Tibial nerve (tissue), 4 donors: ENCODE measurements at regions not wholly inside any gene's neighbourhood (a gene's known extent, or its start where the extent isn't known, plus 50 kb on each side); places are given as distances from the start of the nearest gene placed in this dataset.

ENCODE experiments used
- DNase-seq, 2 donors: peaks; one replicate each; pipeline ENCODE4 v3.0.0-alpha.2; 2019; ENCODE audit warnings: low spot score in 2 of 2
- H3K27ac ChIP-seq, 4 donors: fragments of 200-600 bp; sonication (generic) in 3 of 4; one replicate each; pipeline ENCODE4 v1.5.1; 2017 to 2019; ENCODE audit warnings: mild to moderate bottlenecking in 1 of 4
- H3K27me3 ChIP-seq, 2 donors: fragments of 200-600 bp; sonication (generic) in 1 of 2; one replicate each; pipeline versions ENCODE4 v1.5.1 to v1.6.0; 2017 to 2019
- H3K36me3 ChIP-seq, 3 donors: fragments of 200-600 bp; sonication (generic); one replicate each; pipeline ENCODE4 v1.5.1; 2018 to 2019
- H3K4me1 ChIP-seq, 4 donors: fragments of 200-600 bp; sonication (generic) in 3 of 4; one replicate each; pipeline ENCODE4 v1.5.1; 2017 to 2019
- H3K4me3 ChIP-seq, 4 donors: fragments of 200-600 bp; sonication (generic) in 3 of 4; one replicate each; pipeline ENCODE4 v1.5.1; 2017 to 2019; ENCODE audit warnings: mild to moderate bottlenecking in 1 of 4, moderate library complexity in 1 of 4
- H3K9me3 ChIP-seq, 4 donors: fragments of 200-600 bp; sonication (generic) in 3 of 4; one replicate each; pipeline ENCODE4 v1.5.1; 2017 to 2019
- CTCF ChIP-seq, 5 experiments: fragments of 200-600 bp in 3 of 5; fragments of 450-650 bp in 2 of 5; sonication (generic) in 3 of 5; IDR thresholded peaks; one replicate each; pipeline ENCODE4 v1.5.1; 2016 to 2019; ENCODE audit warnings: antibody characterized with exemption in 5 of 5, mild to moderate bottlenecking in 3 of 5, moderate library complexity in 2 of 5
- EP300 ChIP-seq, 2 donors: sonication (generic); formaldehyde crosslinking; IDR thresholded peaks; one replicate each; pipeline ENCODE4 v1.6.1; 2017; ENCODE audit warnings: antibody characterized with exemption in 2 of 2, mild to moderate bottlenecking in 1 of 2
- POLR2A ChIP-seq, 2 donors: fragments of 450-650 bp; IDR thresholded peaks; one replicate each; pipeline ENCODE4 v1.6.1; 2017; ENCODE audit warnings: antibody characterized with exemption in 2 of 2, mild to moderate bottlenecking in 2 of 2, moderate library complexity in 2 of 2
- WGBS, 2 donors: methylation state at CpG; one replicate each; pipeline ENCODE4 v1.1.5; 2018; 5-methylcytosine and 5-hydroxymethylcytosine counted together

GRCh38 chr3:27596921-27597320, 112.7 kb upstream of the SLC4A7 start:
- peaks cover 0 to 34% (median 10%) of the 10 kb centered on the region in 4 donors for H3K4me1 ChIP-seq
- H3K27me3 ChIP-seq: no peaks in the 10 kb centered on the region
- H3K36me3 ChIP-seq: no peaks in the 10 kb centered on the region
- no peaks in the 10 kb centered on the region for H3K9me3 ChIP-seq
- H3K4me3 ChIP-seq: no peak overlapping the region
- peak overlapping the region in 2 of 4 donors; percentile 12 to 32 for H3K27ac ChIP-seq
- TF ChIP-seq POLR2A (IDR thresholded peaks at IDR 0.05) (no peak), CTCF (IDR thresholded peaks at IDR 0.05) (no peak), EP300 (IDR thresholded peaks at IDR 0.05) (no peak)
- 27 to 33% methylated on average over 1 of the region's 1 CpG for WGBS, 2 donors
- no peak for DNase-seq

DNA sequence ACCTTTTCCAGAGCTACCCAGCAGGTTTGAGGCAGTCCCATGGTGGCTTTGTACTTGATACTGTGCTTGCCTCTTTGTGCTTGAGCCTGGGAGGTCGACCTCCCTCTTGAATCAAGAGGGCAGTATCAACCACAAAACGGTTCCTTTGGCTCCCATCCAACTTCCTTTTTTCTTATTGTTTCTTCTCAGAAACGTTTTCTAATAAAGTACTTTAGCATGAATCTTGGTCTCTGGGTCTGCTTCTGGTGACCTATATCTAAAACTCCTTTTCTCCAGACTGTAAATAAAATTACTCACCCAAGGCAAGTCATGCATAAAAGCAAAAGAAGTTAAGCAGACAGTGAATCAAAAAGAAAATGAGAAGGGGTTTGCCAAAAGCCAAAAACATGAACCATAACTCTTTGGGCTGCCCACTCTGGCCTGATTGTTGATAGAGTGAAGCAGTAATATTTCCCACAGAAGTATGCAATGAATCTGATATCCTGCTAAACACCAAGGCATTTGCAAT, 112.2 kb upstream of the SLC4A7 start:
- Histone ChIP-seq H3K27ac (peak overlapping the region in 1 of 4 donors; percentile 12), H3K9me3 (no peaks in the 10 kb centered on the region), H3K4me1 (peaks cover 0 to 39% (median 15%) of the 10 kb centered on the region in 4 donors), H3K4me3 (no peak overlapping the region), H3K36me3 (no peaks in the 10 kb centered on the region), H3K27me3 (no peaks in the 10 kb centered on the region)
- DNase-seq: peak in 1 of 2 donors; percentile 26
- TF ChIP-seq CTCF (IDR thresholded peaks at IDR 0.05): no peak
- WGBS, 2 donors: 1 to 3% methylated on average over 3 of the region's 3 CpGs

DNA sequence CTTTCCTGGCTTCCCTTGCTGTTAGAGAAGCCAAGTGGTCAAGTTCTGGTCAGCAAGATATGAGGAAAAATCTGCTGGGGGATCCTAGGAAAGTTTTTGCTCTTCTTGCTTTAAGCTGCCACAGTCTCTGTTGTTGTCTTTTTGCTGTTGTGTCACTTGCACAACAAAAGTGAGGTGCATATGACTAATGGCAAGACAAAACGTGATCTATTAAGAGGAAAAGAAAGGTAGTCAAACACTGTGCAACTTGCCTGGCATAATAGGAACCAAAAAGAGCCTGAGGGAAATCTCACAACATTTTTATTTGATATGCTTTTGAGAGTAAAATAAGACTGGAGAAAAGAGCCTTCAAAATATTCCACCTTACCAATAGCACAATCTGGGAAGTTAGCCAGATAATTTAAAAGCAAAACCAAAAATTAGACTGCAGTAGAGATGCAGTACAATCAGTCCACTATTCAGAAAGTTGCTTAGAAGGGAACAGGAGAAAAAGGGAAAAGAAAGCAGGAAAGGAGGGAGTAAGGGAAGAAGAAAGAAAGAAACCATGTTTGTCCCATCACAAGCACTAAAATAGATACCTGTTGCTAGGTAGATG, 110.0 kb upstream of the SLC4A7 start:
- TF ChIP-seq CTCF (IDR thresholded peaks at IDR 0.05) (no peak), POLR2A (IDR thresholded peaks at IDR 0.05) (no peak), EP300 (IDR thresholded peaks at IDR 0.05) (no peak)
- Histone ChIP-seq H3K36me3 (no peaks in the 10 kb centered on the region), H3K27ac (peak overlapping the region in 1 of 4 donors; percentile 3), H3K9me3 (no peaks in the 10 kb centered on the region), H3K4me1 (peaks cover 0 to 60% (median 32%) of the 10 kb centered on the region in 4 donors), H3K4me3 (no peak overlapping the region), H3K27me3 (no peaks in the 10 kb centered on the region)
- WGBS, 2 donors: 41% methylated on average over 1 of the region's 1 CpG
- DNase-seq: no peak

DNA sequence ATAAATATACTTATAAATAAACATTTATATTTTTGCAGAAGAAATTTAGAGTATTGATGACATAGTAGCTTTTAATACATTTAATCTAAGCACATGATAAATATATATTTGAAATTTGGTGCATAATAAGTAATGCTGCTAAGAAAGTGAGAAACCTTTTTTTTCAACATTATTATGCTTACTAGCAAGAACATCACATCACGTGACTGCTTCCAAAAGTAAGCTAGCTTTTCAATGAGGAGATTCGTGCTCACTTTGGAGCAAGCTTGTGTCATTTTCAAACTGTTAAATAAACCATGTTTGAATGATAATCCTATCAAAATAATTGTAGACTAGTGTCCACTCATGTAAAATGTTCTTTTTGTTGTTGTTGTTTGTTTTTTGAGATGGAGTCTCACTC, 109.0 kb upstream of the SLC4A7 start:
- H3K36me3 ChIP-seq: no peaks in the 10 kb centered on the region
- no peaks in the 10 kb centered on the region for H3K27me3 ChIP-seq
- peaks cover 0 to 60% (median 32%) of the 10 kb centered on the region in 4 donors for H3K4me1 ChIP-seq
- WGBS, 2 donors: 74 to 84% methylated on average over 2 of the region's 2 CpGs
- no peak for TF ChIP-seq POLR2A (IDR thresholded peaks at IDR 0.05)
- no peak for TF ChIP-seq EP300 (IDR thresholded peaks at IDR 0.05)
- TF ChIP-seq CTCF (IDR thresholded peaks at IDR 0.05): no peak
- no peaks in the 10 kb centered on the region for H3K9me3 ChIP-seq
- H3K27ac ChIP-seq: no peak overlapping the region
- no peak overlapping the region for H3K4me3 ChIP-seq
- no peak for DNase-seq

DNA sequence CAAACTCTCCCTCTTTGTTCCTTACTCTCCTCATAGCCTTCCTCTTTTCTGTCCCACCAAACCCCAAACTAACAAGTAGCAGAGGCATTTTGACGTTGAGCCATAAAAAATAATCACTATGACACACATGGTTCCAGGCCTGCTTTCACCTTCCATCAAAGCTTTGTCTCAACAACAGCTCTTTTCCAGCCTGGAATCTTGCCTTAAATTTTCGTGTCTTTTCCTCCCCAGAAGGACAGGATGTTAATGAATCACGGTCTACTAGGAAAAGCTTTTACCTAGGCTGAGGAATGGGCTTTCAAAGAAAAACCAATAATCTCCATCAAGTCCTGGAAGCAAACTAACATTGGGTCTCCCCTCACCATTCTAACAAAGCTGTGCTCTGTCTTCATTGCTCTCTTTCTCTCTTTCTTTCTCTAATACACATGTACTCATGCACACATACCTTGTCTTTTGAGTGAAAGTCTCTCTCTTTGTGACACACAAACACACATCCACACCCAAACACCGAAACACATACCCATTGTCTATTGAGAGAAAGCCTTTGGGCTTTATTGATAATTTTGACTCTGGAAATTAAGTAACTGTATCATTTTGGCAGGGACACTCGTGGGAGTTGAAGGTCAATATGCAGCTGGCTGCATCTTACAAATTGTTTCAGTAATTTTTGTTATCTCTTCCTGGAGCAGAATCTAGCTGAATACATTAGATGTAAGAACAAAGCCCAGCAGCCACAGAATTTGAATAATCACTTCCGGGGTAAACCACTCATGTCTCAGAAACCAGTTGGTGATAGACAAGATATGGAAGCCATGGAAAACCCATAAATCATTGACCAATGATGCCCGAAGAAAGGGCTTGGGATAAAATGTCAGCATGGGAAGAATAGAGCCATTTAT, 107.4 kb upstream of the SLC4A7 start:
- Histone ChIP-seq H3K27me3 (no peaks in the 10 kb centered on the region), H3K27ac (peak overlapping the region; percentile 9 to 93 (median 70)), H3K36me3 (no peaks in the 10 kb centered on the region), H3K4me1 (peaks cover 0 to 52% (median 31%) of the 10 kb centered on the region in 4 donors), H3K4me3 (peak overlapping the region in 1 of 4 donors; percentile 15), H3K9me3 (no peaks in the 10 kb centered on the region)
- DNase-seq: no peak
- 24 to 29% methylated on average over 7 of the region's 7 CpGs for WGBS, 2 donors
- peak in 1 of 2 donors; percentile 7 for TF ChIP-seq EP300 (IDR thresholded peaks at IDR 0.05)
- TF ChIP-seq POLR2A (IDR thresholded peaks at IDR 0.05): no peak
- no peak for TF ChIP-seq CTCF (IDR thresholded peaks at IDR 0.05)
